HG02885 (cell line): ENCODE measurements at regions not wholly inside any gene's neighbourhood (a gene's known extent, or its start where the extent isn't known, plus 50 kb on each side); places are given as distances from the start of the nearest gene placed in this dataset.

Experiments used
- ATAC-seq: cut with Tn5 transposase; IDR thresholded peaks from one replicate; pipeline ENCODE4 v1.9.1; 2021; ENCODE audit warnings: mild to moderate bottlenecking; ENCODE audit not compliant: unreplicated experiment, poor library complexity

DNA sequence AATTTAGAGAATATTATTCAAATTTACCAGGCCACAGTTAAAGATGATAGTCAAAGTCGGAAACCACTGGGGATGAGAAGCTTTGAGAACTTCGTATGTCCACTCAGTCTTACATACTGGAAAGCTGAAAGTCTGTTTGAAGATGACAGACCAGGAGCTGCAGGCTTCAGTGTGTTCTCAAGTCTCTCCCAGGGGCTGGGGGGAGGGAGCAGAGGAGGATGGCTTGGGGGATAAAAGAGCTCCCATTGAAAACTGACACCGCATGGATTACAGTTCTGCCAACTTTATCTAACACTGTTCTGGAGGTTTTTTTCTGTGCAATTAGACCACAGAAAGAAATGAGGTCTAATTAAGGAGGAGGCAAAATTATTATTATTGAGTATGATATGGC lies 170.5 kb upstream of the ALKAL2 start:
- no peak for ATAC-seq

DNA sequence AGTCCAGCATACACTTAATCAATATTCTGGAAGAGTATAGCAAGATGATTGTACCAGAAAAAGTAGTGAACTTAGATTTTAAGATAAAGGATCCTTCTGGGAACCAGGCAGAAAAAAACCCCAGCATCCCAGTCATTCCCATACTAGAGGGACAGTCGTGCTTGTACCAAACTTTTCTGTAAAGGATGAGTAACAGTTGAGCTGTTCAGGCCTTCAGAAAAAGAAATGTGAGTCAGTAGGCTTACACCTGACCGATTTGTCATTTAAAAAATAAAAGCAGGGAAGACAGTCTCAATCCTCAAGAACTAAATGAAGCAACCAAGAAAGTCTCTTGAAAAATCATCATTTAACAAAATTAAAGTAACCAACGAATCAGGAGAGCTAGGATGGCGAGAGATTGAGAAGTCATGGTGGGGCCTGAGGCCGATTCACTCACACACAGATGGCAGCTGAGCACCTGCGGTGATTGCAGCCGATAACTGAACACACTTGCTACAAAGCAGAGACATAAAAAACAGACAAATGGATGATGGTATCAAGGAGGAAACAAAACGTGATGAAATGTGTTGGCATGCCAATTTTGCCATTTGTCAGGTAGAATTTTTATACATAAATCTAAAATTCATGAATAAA lies 170.0 kb upstream of the ALKAL2 start:
- no peak for ATAC-seq

DNA sequence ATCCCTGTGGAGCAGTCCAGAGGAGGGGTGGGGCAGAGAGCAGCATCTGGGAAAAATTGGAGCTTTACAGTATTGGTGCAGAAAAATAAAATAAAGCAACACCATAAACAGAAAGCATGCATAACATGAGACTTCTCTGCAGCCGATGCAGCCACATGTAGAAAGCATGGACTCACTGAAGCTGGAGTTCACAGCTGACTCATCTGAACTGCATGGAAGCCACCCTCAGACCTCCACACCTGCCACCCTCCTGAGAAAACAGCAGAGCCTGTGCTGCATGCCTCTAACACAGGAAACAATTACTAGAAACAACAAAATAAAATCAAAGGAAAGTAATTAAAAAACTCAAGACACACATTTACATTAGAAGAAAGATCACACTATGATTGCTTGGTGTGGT lies 169.4 kb upstream of the ALKAL2 start:
- no peak for ATAC-seq

DNA sequence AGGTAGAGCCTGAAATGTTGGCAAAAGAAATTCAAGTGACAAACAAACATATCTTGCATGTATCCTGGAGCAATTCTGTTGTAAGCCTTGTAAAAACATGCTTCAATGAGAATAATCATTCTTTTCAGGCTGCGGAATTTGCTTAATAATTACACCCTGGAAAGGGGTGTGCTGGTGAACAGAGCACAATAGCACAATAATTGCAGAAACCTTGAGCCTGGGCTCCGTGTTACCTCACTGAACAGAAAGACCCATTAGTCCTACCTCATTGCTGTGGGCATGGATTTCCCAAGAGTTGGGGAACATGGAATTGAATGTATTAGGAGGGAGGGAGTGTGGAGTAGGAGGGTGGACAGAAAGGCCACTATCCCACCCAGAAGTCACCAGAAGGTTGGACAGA lies 168.0 kb upstream of the ALKAL2 start:
- no peak for ATAC-seq

DNA sequence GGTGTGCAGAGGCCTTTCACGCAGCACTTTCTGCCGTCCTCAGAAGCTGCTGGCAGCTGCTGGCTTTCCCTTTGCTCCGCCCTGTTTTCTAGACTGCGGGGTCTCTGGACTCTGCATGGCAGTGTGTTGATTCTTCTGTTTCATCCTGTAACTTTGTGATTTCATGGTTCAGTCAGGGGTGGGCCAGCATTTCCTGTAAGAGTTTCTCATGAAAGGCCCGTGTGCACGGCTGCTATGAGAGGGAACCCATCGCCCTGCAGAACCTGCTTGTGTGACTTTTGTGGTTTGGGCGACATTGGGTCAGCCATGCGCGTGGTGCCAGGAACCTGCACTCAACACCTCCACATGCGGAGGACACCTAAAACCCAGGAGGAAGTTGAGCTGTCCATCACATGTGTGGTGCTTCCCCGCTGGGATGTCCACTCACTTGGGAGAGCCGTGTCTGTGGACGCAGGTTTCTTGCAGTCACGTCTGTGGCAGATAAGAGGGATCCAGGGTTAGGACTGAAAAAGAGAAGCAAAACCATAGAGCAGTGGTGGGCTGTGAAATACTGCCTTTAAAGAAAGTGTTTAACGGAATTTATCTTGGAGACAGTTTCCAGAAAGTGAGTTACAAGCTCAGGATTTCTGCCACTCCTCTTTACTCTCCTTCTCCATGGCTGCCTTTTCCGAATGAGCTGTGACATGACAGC lies 167.3 kb upstream of the ALKAL2 start:
- ATAC-seq = no peak

DNA sequence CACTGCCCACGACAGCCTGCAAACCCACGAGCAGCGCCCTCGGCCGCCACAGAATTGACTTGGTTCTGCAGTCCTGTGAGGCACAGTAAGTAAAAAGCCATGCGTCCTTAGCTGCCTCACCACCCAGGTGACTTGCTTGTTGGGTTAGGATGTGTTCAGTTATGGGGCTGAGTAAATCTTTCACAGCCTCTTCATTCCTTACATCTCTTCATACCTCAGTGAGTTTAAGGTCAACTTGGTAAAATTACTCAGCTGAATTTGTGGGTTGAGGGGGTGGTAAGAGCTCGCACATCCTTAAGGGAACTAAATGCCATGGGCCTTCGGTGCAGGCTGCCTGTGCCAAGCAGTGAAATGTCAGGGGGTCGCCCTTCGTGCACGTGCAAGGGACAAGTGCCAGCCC lies 165.2 kb upstream of the ALKAL2 start:
- no peak for ATAC-seq

DNA sequence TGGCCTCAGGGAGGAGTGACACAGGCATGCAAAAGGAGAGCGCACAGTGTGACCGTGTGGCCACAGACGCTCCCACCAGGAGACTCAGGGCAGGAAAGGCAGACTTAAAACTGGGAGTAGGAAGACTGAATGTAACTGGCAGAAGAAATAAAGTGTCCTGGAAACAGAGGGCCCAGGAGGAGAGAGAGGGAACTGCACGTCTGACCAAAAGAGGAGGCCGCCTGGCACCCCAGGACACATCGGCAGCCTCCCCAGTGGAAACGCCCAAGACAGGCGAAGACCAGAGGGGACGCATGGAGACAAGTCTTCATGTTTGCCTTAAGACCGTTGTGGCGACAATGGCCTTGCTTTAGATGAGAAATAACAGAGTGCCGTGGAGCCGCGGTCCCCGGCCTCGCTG lies 163.6 kb upstream of the ALKAL2 start:
- no peak for ATAC-seq

DNA sequence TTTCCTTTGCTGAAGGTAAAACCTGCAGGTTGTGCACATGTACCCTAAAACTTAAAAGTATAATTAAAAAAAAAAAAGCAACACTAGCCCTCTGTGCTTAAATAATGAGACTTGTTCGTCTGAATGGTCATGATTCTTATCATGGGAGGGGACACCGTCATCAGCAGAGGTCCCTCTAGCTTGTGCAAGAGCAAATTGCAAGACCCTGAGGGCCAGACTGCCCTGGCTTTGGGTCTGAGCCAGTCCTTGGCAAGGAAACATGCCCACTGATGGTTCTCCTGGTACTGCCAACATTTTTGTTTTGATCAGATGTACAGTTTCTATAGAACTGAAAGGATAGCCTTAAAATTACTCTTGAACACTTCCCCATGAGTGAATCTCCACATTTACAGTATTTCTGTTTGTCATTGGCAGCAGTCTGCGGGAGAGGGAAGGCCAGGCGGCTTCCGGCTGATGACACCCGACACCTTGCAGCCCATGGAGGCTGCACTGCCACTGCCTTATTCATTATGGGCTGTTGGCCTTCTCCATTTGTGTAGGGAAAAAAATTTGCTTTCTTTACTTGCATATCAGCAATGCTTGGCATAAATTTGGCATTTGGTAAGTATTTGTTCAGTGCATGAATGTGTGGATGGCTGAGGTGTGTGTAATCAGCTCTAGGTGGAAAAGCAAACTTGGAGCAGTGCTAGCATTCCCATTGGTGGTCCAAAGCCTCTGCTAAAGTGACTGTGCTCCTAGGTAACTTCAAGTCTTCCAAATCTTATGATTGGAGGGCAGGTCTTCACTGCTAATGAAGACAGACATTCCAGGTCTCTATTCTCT lies 161.6 kb upstream of the ALKAL2 start:
- no peak for ATAC-seq

DNA sequence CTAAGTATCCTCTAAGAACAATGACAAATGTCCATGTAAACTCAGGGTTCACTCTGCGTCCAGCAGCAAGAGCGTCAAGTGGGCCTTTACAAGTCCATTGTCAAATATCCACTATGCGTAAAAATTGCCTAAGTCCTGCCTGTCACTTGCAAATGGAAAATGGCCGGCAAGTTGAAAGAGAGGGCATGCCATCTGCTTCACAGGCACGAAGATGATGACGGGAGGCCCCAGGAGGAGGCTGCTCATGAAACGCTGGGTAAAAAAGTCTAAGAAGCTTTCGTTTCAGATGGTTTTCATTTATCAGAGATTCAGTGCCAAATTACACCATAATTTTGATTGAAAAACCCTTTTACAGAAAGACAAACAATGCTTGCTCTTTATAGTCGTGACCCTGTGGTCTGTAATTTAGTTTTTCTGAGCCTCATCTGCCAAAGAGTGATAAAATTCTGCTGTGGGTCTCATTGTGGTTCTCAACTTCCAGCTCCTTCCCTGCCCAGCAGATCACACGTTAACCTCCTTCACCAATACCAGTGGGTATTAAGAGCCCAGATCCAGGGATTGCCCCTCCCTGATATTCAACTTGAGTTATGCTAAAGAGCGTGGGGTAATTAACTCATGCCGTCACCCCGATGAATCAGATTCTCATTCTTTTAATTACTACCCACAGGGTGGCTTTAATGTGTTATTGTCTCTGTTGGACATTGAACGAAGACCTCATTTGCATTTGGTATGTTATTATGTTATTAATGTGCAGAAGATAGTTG lies 160.2 kb upstream of the ALKAL2 start:
- no peak for ATAC-seq

DNA sequence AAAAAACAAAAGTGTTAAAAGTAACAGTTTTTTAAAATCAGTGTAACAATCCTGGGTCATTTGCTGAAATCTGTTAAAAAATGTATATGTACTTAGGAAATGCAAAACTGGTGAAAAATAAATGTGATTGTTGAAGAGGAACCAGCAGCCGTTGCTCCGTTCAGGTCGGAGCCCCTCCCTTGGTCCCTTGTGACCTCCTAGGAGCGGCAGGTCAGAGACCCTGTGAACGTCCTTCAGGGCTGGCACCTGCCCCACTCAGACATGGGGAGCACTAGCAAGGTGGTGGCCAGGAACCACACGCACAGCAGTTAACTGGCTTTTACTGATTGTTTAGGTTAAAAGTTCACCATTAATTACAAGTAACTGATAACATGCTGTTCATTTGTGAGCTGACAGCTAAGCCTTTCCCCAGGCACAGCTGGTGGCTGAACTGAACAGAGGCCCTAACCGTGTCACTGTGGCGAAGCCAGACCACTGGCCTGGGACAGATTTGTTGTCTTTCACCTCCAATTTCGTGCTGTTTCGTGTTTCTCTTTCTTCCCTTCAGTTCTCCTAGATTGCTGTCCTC lies 159.2 kb upstream of the ALKAL2 start:
- ATAC-seq = no peak

DNA sequence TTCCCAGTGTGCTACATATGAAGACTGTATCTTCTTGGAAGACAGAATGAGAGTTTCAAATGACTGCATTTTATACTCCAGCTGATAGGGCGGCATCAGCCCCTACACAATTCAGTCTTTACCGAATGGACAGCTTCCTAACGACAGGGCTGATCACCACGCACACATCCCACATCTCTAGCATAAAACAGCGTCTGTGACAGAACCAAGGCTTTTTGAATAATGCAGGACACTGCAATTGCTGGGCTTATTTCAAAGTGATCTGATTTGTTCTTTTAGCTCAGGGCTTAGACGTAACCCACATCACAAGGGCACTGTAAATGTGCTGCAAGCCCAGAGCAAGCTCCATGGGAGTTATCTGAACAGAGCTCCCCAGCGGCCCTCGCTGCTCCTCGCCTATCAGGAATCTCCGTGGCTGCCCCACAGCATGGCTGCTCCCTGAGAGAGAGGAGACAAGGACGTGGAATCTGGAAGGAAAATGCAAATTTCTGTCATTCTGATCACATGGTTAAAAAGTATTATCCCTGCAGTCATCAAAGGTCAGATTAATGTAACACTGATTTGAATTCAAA lies 158.5 kb upstream of the ALKAL2 start:
- ATAC-seq = no peak

DNA sequence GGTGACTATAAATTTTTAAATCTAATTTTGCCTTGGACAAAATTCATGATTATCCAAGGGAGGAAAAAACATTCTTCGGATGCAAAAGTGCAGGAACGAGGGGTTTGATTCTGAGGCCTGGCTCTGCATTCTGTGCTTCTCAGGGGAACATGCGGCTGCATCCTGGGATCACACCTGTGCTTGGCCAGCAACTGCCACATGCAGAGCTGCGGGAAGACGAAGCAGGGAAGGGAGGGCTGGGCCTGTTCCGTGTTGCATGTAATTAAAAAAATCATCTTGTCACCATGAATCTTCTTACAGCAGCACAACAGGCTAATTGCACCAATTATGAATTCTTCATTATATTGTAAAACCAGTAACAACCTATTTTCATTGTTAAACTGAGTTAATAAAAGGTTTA lies 158.0 kb upstream of the ALKAL2 start:
- ATAC-seq = no peak

DNA sequence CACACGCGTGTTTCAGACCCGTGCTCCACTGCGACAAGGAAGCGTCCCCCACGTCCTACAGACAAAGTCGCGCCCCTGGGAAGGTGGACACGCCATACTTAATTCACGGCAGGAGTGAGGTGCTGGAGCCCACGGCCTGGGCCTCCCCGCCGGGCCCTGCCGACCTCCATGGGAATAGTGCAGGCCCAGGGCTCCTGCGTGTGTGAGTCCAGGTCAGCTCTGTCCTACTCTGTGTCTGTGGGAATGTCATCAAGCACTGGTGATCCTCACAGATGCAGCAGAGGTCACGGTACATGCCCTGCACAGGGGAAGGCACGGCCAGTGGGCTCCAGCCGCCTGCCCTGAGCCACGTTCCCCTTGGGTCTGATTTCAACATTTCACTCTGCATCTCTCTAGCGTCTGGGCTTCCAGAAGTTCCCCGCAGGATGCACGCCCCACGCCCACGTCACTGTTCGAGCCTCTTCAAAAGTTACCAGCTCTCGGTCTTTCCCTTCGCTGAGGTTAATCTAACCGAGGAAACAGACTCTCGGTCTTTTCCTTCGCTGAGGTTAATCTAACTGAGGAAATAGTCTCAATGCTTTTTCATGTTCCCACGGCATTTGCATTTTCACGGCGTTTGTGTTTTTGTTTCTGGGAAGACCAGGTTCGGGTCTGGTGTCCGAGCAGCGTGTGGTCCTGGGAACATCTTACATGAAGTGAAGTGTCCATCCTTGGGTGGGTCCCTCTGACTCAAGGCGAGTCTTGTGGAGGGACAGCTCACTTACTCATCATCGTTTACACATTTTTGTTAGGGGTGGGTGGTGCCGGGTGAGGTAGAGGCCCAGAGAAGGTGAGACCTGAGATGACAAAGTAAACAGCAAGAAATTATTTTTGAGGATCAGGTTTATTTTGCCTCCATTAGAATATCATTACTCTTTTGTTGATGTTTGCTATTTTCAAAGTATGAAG lies 157.3 kb upstream of the ALKAL2 start:
- no peak for ATAC-seq

DNA sequence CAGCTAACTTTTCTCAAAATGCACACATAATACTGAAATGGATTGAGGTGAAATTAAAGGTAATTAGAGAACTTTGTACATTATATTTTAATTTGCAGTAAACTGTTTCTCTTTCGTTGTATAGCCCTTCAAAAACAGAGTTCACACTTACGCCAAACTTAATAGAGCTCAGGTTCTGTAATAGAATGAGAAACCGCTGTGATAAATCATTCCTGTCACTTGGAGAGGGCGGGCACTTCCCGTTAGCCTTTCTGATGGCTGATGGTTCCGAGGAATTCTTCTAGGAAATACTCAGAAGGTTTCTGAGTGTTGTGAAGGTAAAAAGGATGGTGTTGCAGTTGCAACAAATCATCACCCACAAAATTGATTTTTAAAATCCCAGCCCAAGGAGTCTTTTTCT lies 155.8 kb upstream of the ALKAL2 start:
- no peak for ATAC-seq

DNA sequence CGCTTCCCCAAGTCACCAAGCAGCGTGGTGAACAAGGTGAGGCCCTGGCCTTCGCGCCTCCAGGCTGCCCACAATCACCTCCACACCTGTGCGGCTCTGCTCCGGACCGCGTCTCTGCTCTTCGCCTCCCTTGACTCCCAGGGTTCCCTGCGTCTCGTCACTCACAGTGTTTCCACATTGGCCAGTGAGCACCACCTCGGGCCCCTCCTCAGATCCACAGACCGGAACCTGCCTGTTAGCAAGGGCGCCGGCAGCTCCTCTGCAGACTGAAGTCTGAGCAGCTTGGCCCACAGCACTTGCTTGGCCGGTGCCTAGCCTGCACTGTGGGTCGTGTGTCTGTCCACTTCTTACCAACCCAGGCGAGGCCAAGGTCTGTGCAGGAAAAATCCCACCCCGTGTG lies 155.3 kb upstream of the ALKAL2 start:
- no peak for ATAC-seq

DNA sequence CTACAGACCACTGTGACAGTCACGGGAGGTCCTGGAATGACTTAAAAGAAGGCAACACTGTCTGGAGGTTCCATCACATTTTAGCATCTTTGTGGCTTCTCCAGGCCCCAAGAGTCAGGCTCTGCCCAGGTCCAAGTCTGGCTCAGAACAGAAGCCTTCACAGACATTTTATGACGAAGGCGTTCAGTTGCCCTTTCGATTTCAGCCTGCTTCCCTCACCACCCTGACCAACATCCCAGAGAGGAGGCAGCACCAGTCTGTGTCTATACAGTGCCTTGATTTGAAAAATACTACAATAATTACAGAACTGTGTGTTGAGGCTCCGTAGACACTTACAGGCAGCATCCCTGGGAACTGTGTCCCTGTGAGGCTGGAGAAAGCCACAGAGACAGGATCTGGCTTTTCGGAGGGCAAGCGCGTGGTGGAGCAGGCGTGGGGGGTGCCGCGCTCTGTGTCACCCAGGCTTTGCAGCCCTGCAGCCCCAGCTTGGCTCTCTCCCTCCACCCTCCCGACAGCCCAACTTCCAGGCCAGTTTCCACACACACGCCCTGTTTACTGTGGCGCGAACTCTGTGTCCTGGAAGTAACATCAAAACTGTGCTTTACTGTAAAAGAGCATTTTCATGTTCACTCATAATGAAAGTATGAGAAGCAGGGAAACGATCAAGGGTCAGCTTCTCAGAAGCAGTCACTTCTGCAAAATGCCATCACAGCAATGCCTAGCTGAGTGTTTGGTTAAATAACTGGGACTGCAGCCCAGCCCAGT lies 153.5 kb upstream of the ALKAL2 start:
- peak; percentile 58 for ATAC-seq

DNA sequence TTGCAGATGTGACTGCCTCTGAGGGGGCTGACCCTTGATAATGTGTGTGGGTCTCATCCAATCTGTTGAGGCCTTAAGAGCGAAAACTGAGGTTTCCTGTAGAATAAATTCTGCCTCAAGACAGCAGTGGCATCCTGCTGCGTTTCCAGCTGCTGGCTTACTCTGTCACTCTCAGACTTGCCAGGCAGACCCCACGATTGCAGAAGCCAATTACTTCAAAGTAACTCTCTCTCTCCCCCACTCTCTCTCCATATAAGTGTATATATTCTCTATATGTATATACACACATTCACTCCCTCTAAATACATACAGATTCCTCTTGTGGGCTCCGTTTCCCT lies 152.5 kb upstream of the ALKAL2 start:
- no peak for ATAC-seq

DNA sequence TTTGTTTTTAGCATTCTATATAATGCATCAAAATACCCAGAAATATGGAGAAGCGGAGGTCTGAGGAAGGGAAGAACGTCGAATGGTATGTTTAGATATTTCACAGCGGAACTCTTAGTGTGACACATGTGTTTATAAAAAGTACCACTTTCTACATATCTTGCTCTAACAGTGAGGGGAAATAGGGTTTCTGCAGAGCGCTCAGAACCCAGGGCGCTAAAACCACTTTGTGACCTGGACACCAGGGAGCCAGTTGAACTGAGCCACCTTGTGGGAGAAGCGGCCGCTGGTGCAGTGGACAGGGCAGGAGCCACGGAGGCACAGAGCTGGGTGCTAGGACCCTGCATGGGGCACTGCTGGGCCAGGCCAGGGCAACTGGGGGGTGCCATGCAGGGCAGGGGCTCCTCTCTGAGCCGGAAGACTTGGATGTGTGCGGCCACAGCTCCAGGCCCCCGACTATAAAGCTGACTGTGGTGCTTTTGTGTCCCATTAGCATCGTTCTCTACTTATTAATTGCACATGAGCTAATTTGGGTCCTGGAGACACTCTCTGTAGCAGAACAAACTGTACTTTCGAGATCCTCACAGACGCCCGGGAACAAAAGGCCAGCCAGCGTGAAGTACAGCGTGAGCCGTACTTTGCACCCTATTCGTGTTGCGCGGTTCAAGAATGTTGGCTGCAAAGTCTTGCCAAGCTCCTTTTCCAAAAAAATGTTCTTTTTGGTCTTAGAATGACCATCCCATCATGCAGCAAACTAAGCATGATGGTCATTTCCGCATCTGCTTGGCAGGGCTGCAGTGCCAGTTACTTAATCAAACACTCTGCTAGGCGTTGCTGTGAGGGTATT lies 151.9 kb upstream of the ALKAL2 start:
- ATAC-seq = no peak
